ENCODE measurements at regions not wholly inside any gene's neighbourhood (a gene's known extent, or its start where the extent isn't known, plus 50 kb on each side); places are given as distances from the start of the nearest gene placed in this dataset.
"Not testable (repeated sequence)": the region's sequence is repeated elsewhere in the genome, so short reads cannot be mapped to it uniquely, and the experiment has no call there.

GRCh38 chr11:13183826-13184196 lies 93.8 kb upstream of the BMAL1 start:
- no peak for DNase-seq

- no peak for DNase-seq
These were observed 93.2 kb upstream of the BMAL1 start for GRCh38 chr11:13184295-13184794.

- no peak for DNase-seq
These were observed 89.4 kb upstream of the BMAL1 start for GRCh38 chr11:13188179-13188578.

GRCh38 chr11:13189561-13190426 lies 87.8 kb upstream of the BMAL1 start:
- no peak for DNase-seq

- DNase-seq = no peak
These were observed 84.0 kb upstream of the BMAL1 start for GRCh38 chr11:13193613-13194012.

GRCh38 chr11:13197374-13197773 lies 80.2 kb upstream of the BMAL1 start:
- DNase-seq = not testable (repeated sequence)

GRCh38 chr11:13205486-13205885 lies 72.1 kb upstream of the BMAL1 start:
- no peak for DNase-seq

- DNase-seq = no peak
These were observed 71.4 kb upstream of the BMAL1 start for GRCh38 chr11:13206086-13206640.

GRCh38 chr11:13207270-13207664 lies 70.3 kb upstream of the BMAL1 start:
- no peak for DNase-seq

- DNase-seq = peak in 1 of 2 experiments; percentile 34
These were observed 69.7 kb upstream of the BMAL1 start for GRCh38 chr11:13207665-13208594.

GRCh38 chr11:13208921-13209320 lies 68.7 kb upstream of the BMAL1 start:
- no peak for DNase-seq

GRCh38 chr11:13209379-13209778 lies 68.2 kb upstream of the BMAL1 start:
- DNase-seq = no peak

GRCh38 chr11:13210424-13210823 lies 67.2 kb upstream of the BMAL1 start:
- DNase-seq = peak; percentile 22 to 40

GRCh38 chr11:13214276-13214675 lies 63.3 kb upstream of the BMAL1 start:
- no peak for DNase-seq

GRCh38 chr11:13215149-13215548 lies 62.4 kb upstream of the BMAL1 start:
- DNase-seq = no peak

GRCh38 chr11:13216019-13216710 lies 61.4 kb upstream of the BMAL1 start:
- peak; percentile 68 to 74 for DNase-seq

- no peak for DNase-seq
These were observed 60.9 kb upstream of the BMAL1 start for GRCh38 chr11:13216711-13217075.

GRCh38 chr11:13218685-13219084 lies 58.9 kb upstream of the BMAL1 start:
- not testable (repeated sequence) for DNase-seq

GRCh38 chr11:13220148-13220547 lies 57.4 kb upstream of the BMAL1 start:
- no peak for DNase-seq

- no peak for DNase-seq
These were observed 55.9 kb upstream of the BMAL1 start for GRCh38 chr11:13221722-13222121.

GRCh38 chr11:13222285-13222684 lies 55.3 kb upstream of the BMAL1 start:
- no peak for DNase-seq

GRCh38 chr11:13223112-13223511 lies 54.5 kb upstream of the BMAL1 start:
- no peak for DNase-seq

GRCh38 chr11:13224324-13224723 lies 53.3 kb upstream of the BMAL1 start:
- no peak for DNase-seq

All from activated T-cell treated with anti-CD3 and anti-CD28 coated beads, Interleukin-2, amount 50 U/mL, for 48 hours (primary cell).